Kidney (tissue), 13 donors: ENCODE measurements at regions not wholly inside any gene's neighbourhood (a gene's known extent, or its start where the extent isn't known, plus 50 kb on each side); places are given as distances from the start of the nearest gene placed in this dataset.

ENCODE experiments used
- DNase-seq, 5 donors: peaks; one replicate each; pipeline ENCODE4 v3.0.0-alpha.2; 2013 to 2020
- FAIRE-seq: peaks from 2 replicates; lab custom pipeline; 2012; peaks lifted over from hg19 to GRCh38; lab: Jason Lieb, UNC
- H3K27ac ChIP-seq, 2 donors: one replicate each; pipeline ENCODE4 v1.7.0; 2013; ENCODE audit warnings: low read depth in 2 of 2, low read length in 2 of 2, inconsistent platforms in 1 of 2
- H3K27me3 ChIP-seq: one replicate; pipeline ENCODE4 v1.7.1; 2013; ENCODE audit warnings: low read length, inconsistent platforms; ENCODE audit not compliant: control insufficient read depth, insufficient read depth
- H3K36me3 ChIP-seq, 3 donors: one replicate each; pipeline versions ENCODE4 v1.7.0 to v1.7.1; 2013; ENCODE audit warnings: low read length in 3 of 3, control low read depth in 1 of 3, inconsistent platforms in 1 of 3; ENCODE audit not compliant: insufficient read depth in 3 of 3, control insufficient read depth in 2 of 3
- H3K4me1 ChIP-seq, 3 donors: one replicate each; pipeline versions ENCODE4 v1.7.0 to v1.7.1; 2013; ENCODE audit warnings: low read length in 3 of 3, inconsistent platforms in 1 of 3, low read depth in 1 of 3; ENCODE audit not compliant: control insufficient read depth in 2 of 3, insufficient read depth in 2 of 3
- H3K4me3 ChIP-seq, 3 donors: one replicate each; pipeline versions ENCODE4 v1.7.0 to v1.8.1; 2013; ENCODE audit warnings: low read length in 3 of 3, control low read depth in 1 of 3, inconsistent platforms in 1 of 3
- H3K9ac ChIP-seq, 3 donors: one replicate each; pipeline versions ENCODE4 v1.7.0 to v1.7.1; 2013; ENCODE audit warnings: low read length in 3 of 3, control low read depth in 1 of 3, inconsistent platforms in 1 of 3
- H3K9me3 ChIP-seq, 3 donors: one replicate each; pipeline versions ENCODE4 v1.7.0 to v1.7.1; 2013; ENCODE audit warnings: low read length in 3 of 3, control low read depth in 1 of 3, inconsistent platforms in 1 of 3; ENCODE audit not compliant: control insufficient read depth in 2 of 3, insufficient read depth in 1 of 3
- intact Hi-C: fragments of 100-400 bp; cut with DNase I; formaldehyde crosslinking; loops from one replicate; pipeline ENCODE4 v1.11.1; 2022
- TF ChIP-seq, protein P1 (sequence below): IDR thresholded peaks from 3 replicates; pipeline ENCODE4 v1.5.1; 2012; ENCODE audit warnings: mild to moderate bottlenecking, moderate library complexity, borderline replicate concordance; ENCODE audit not compliant: insufficient read depth; ENCODE audit errors: extremely low read depth
- donor health status: control.
- donor health status: control.
- donor health status: control.
- donor health status: control.
- donor health status: control.
- donor health status: DM: yes; HTN: yes; CAD: no.
- donor health status: Normal renal cell carcinoma (clear cell type).

DNA sequence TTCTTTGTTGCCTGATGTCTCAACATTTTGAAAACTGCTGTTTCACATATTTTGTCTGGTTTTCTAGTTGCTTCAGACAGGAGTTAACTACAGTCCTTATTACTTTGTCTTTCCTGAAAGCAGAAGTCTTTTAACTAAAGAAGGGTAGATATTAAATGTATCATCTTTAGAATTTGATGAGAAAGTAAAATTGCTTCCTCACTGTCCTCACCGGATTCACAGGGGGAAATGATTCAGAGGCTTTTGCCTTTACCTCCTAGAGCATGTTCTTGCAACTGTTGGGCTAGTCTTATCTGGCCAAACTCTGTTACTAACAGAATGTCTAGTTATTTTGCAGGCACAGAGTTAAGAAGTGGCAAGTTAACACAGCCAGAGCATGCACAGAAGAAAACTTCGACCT lies 107.2 kb upstream of the VAV3 start:
- intact Hi-C loops = no loop called here
- Histone ChIP-seq H3K4me3 (no peak overlapping the region), H3K27ac (no peak overlapping the region), H3K36me3 (no peaks in the 10 kb centered on the region), H3K27me3 (no peaks in the 10 kb centered on the region), H3K9ac (no peak overlapping the region), H3K4me1 (no peaks in the 10 kb centered on the region), H3K9me3 (no peaks in the 10 kb centered on the region)
- FAIRE-seq (no peak), DNase-seq (no peak)
- TF ChIP-seq, protein P1, sequence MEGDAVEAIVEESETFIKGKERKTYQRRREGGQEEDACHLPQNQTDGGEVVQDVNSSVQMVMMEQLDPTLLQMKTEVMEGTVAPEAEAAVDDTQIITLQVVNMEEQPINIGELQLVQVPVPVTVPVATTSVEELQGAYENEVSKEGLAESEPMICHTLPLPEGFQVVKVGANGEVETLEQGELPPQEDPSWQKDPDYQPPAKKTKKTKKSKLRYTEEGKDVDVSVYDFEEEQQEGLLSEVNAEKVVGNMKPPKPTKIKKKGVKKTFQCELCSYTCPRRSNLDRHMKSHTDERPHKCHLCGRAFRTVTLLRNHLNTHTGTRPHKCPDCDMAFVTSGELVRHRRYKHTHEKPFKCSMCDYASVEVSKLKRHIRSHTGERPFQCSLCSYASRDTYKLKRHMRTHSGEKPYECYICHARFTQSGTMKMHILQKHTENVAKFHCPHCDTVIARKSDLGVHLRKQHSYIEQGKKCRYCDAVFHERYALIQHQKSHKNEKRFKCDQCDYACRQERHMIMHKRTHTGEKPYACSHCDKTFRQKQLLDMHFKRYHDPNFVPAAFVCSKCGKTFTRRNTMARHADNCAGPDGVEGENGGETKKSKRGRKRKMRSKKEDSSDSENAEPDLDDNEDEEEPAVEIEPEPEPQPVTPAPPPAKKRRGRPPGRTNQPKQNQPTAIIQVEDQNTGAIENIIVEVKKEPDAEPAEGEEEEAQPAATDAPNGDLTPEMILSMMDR = no peak

DNA sequence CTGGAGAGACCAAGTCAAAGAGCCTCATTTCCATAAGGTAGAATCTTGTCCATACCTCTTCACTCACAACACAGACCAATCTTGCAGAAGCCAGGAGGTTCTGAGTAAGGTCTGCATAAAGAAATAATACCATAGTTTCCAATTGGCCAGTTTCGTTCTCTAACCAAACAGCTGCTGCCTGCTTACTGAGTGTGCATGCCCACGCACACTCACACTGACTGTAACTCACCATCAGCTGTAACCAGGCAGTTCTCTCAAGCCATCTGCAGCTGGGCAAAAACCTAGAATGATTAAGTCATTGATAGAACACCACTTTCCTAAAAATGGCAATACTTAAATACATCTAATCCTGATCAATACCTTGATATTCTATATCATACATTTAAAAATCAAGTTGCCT lies 106.6 kb upstream of the VAV3 start:
- no peak for FAIRE-seq

DNA sequence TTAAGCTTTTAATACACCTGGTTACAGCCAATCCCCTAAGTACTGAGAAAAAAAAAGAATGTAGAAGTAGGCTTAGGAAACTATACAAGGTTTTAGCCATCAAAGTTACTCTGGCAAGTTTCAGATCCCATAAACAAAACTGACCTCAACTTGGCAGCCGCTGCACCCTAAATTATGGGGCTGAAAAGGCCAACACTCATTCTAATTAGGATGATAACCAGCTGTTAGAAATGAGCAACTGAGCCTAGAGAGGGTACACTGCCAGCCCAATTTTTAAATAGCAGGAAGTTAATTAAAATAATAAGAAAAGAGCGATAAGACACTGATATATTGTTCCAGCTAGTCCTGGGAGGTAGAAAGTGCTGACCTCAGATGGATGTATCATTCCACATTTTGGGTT lies 105.7 kb upstream of the VAV3 start:
- intact Hi-C loops = no loop called here
- TF ChIP-seq, protein P1 = no peak
- FAIRE-seq = no peak

More for the DNA sequence above, 106.6 kb upstream of the VAV3 start:
- Histone ChIP-seq H3K4me3 (no peak overlapping the region), H3K9me3 (no peaks in the 10 kb centered on the region), H3K36me3 (no peaks in the 10 kb centered on the region), H3K9ac (no peak overlapping the region), H3K27me3 (no peaks in the 10 kb centered on the region), H3K4me1 (no peaks in the 10 kb centered on the region), H3K27ac (no peak overlapping the region)
- TF ChIP-seq, protein P1 = no peak
- no peak for DNase-seq
- intact Hi-C loops = no loop called here

DNA sequence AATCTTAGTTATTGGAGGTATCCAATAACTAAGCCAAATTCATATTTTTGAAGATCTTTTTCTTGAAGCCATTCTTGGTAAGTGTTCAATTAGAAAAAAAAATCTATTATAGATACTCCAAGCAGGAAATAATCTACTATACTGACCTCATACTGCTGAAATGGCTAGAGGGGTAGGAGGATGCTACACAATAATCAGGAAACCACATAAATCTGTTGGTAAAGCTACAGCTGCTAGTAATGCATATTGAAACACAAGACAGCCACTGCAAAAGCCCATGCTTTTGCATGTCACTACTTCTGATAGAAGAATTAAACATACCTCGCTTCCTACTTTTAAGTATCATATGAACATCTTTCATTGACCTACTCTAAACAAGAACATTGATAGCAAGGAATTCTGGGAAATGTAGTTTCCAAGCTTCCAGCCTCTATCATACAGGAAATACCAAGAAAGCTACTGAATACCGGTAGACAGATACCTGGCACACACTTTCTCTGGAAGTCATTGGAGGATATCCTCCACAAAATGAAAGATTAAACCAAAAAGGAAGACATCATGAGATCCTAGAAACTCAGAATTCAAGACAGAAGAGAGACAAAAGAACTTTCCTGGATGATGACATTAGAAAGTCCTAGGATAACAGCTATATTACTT lies 103.0 kb upstream of the VAV3 start:
- Histone ChIP-seq H3K27ac (no peak overlapping the region), H3K27me3 (no peaks in the 10 kb centered on the region), H3K9ac (no peak overlapping the region), H3K36me3 (no peaks in the 10 kb centered on the region), H3K9me3 (no peaks in the 10 kb centered on the region), H3K4me1 (no peaks in the 10 kb centered on the region), H3K4me3 (no peak overlapping the region)
- TF ChIP-seq, protein P1 = no peak
- DNase-seq (no peak), FAIRE-seq (no peak)
- intact Hi-C loops = no loop called here

More for the DNA sequence above, 105.7 kb upstream of the VAV3 start:
- H3K36me3 ChIP-seq = no peaks in the 10 kb centered on the region
- H3K9ac ChIP-seq = no peak overlapping the region
- no peaks in the 10 kb centered on the region for H3K27me3 ChIP-seq
- no peak overlapping the region for H3K27ac ChIP-seq
- H3K4me3 ChIP-seq = no peak overlapping the region
- no peaks in the 10 kb centered on the region for H3K4me1 ChIP-seq
- no peaks in the 10 kb centered on the region for H3K9me3 ChIP-seq
- DNase-seq = peak in 1 of 5 donors; percentile 47
